H9 (cell line): ENCODE measurements at regions not wholly inside any gene's neighbourhood (a gene's known extent, or its start where the extent isn't known, plus 50 kb on each side); places are given as distances from the start of the nearest gene placed in this dataset.

Source experiments
- DNase-seq: peaks from one replicate; pipeline ENCODE4 v3.0.0-alpha.2; 2017
- H2AFZ ChIP-seq: one replicate; pipeline ENCODE4 v1.6.1; 2013; ENCODE audit warnings: mild to moderate bottlenecking, low read length, control low read depth, moderate library complexity
- H2AK5ac ChIP-seq: 2 replicates; pipeline ENCODE4 v1.6.1; 2013; ENCODE audit warnings: low read length, control low read depth, mixed read lengths; ENCODE audit not compliant: insufficient read length
- H2BK120ac ChIP-seq: one replicate; pipeline ENCODE4 v1.6.1; 2013; ENCODE audit warnings: low read depth, mild to moderate bottlenecking, low read length, control low read depth, inconsistent platforms; ENCODE audit not compliant: poor library complexity, severe bottlenecking
- H2BK12ac ChIP-seq: 2 replicates; pipeline ENCODE4 v1.6.1; 2013; ENCODE audit warnings: low read length, control low read depth, mixed read lengths, low read depth; ENCODE audit not compliant: insufficient read length
- H2BK15ac ChIP-seq: 2 replicates; pipeline ENCODE4 v1.6.1; 2013; ENCODE audit warnings: low read depth, low read length, control low read depth
- H2BK20ac ChIP-seq: one replicate; pipeline ENCODE4 v1.6.1; 2013; ENCODE audit warnings: low read depth, mild to moderate bottlenecking, low read length, control low read depth, inconsistent platforms; ENCODE audit not compliant: poor library complexity, severe bottlenecking
- H2BK5ac ChIP-seq: 2 replicates; pipeline ENCODE4 v1.6.1; 2013; ENCODE audit warnings: low read length, control low read depth, mixed read lengths; ENCODE audit not compliant: insufficient read length
- H3K14ac ChIP-seq: 2 replicates; pipeline ENCODE4 v1.6.1; 2013; ENCODE audit warnings: low read length, control low read depth; ENCODE audit not compliant: insufficient read depth
- H3K18ac ChIP-seq: 2 replicates; pipeline ENCODE4 v1.6.1; 2013; ENCODE audit warnings: low read depth, mild to moderate bottlenecking, mixed read lengths, low read length, control low read depth; ENCODE audit not compliant: insufficient read length
- H3K23ac ChIP-seq: 2 replicates; pipeline ENCODE4 v1.6.1; 2013; ENCODE audit warnings: low read length, control low read depth, mixed read lengths, low read depth; ENCODE audit not compliant: insufficient read length
- H3K23me2 ChIP-seq: 2 replicates; pipeline ENCODE4 v1.6.1; 2013; ENCODE audit warnings: low read depth, mild to moderate bottlenecking, mixed read lengths, low read length, control low read depth; ENCODE audit not compliant: insufficient read length, poor library complexity, severe bottlenecking
- H3K27ac ChIP-seq: 2 replicates; pipeline ENCODE4 v1.5.1; 2013; ENCODE audit warnings: low read length, control low read depth, mixed read lengths, low read depth; ENCODE audit not compliant: insufficient read length
- H3K27me3 ChIP-seq: 2 replicates; pipeline ENCODE4 v1.6.1; 2013; ENCODE audit warnings: low read length, control low read depth, inconsistent platforms; ENCODE audit not compliant: insufficient read depth
- H3K4ac ChIP-seq: 2 replicates; pipeline ENCODE4 v1.6.1; 2013; ENCODE audit warnings: low read depth, mild to moderate bottlenecking, control low read depth, inconsistent platforms, low read length, moderate library complexity
- H3K4me1 ChIP-seq: 2 replicates; pipeline ENCODE4 v1.6.1; 2013; ENCODE audit warnings: low read length, control low read depth, inconsistent platforms; ENCODE audit not compliant: insufficient read depth
- H3K4me2 ChIP-seq: 2 replicates; pipeline ENCODE4 v1.6.1; 2013; ENCODE audit warnings: low read length, control low read depth, mixed read lengths; ENCODE audit not compliant: insufficient read length, insufficient read depth
- H3K56ac ChIP-seq: 2 replicates; pipeline ENCODE4 v1.6.1; 2013; ENCODE audit warnings: low read depth, mild to moderate bottlenecking, mixed read lengths, low read length, control low read depth; ENCODE audit not compliant: insufficient read length
- H3K79me1 ChIP-seq: 2 replicates; pipeline ENCODE4 v1.6.1; 2013; ENCODE audit warnings: low read depth, mild to moderate bottlenecking, moderate library complexity, low read length, control low read depth, inconsistent platforms; ENCODE audit not compliant: insufficient read depth, poor library complexity, severe bottlenecking
- H3K79me2 ChIP-seq: 2 replicates; pipeline ENCODE4 v1.6.1; 2013; ENCODE audit warnings: low read length, control low read depth, inconsistent platforms; ENCODE audit not compliant: insufficient read depth
- H3K9ac ChIP-seq: 2 replicates; pipeline ENCODE4 v1.6.1; 2013; ENCODE audit warnings: low read length, control low read depth, mixed read lengths; ENCODE audit not compliant: insufficient read length; ENCODE audit errors: extremely low read depth
- H3K9me3 ChIP-seq: one replicate; pipeline ENCODE4 v1.6.1; 2013; ENCODE audit warnings: low read depth, low read length, inconsistent platforms; ENCODE audit not compliant: control insufficient read depth
- H3T11ph ChIP-seq: one replicate; pipeline ENCODE4 v1.6.1; 2013; ENCODE audit warnings: mild to moderate bottlenecking, low read length, control low read depth, inconsistent platforms
- H4K20me1 ChIP-seq: one replicate; pipeline ENCODE4 v1.6.1; 2013; ENCODE audit not compliant: control insufficient read depth, insufficient read length, insufficient read depth
- H4K5ac ChIP-seq: 2 replicates; pipeline ENCODE4 v1.6.1; 2013; ENCODE audit warnings: low read depth, mild to moderate bottlenecking, mixed read lengths, low read length, control low read depth; ENCODE audit not compliant: insufficient read length
- H4K8ac ChIP-seq: replicated peaks from 2 replicates; pipeline ENCODE4 v1.6.1; 2013; ENCODE audit warnings: low read length, control low read depth, mixed read lengths, low read depth; ENCODE audit not compliant: insufficient read length
- H4K91ac ChIP-seq: 2 replicates; pipeline ENCODE4 v1.6.1; 2013; ENCODE audit warnings: low read depth, mild to moderate bottlenecking, moderate library complexity, mixed read lengths, low read length, control low read depth; ENCODE audit not compliant: insufficient read length
- H3K27ac Mint-ChIP-seq, 3 experiments: 2 replicates in 2 of 3; 3 replicates in 1 of 3; pipeline ENCODE4 v1.8.0; 2020 to 2021; ENCODE audit warnings: mixed read lengths in 3 of 3, mild to moderate bottlenecking in 1 of 3, moderate library complexity in 1 of 3
- H3K27me3 Mint-ChIP-seq: 2 replicates; pipeline ENCODE4 v1.8.0; 2021; ENCODE audit warnings: low read depth, mild to moderate bottlenecking, moderate library complexity, mixed read lengths
- H3K36me3 Mint-ChIP-seq, 3 experiments: 2 replicates in 2 of 3; 3 replicates in 1 of 3; pipeline ENCODE4 v1.8.0; 2020 to 2021; ENCODE audit warnings: low read depth in 3 of 3, mixed read lengths in 3 of 3; ENCODE audit not compliant: insufficient read depth in 1 of 3
- H3K4me1 Mint-ChIP-seq, 2 experiments: 2 replicates each; pipeline ENCODE4 v1.8.0; 2020; ENCODE audit warnings: mixed read lengths in 2 of 2
- H3K4me3 Mint-ChIP-seq, 2 experiments: 2 replicates in 1 of 2; 3 replicates in 1 of 2; pipeline ENCODE4 v1.8.0; 2020 to 2021; ENCODE audit warnings: mild to moderate bottlenecking in 2 of 2, mixed read lengths in 2 of 2, moderate library complexity in 1 of 2
- H3K9me3 Mint-ChIP-seq, 2 experiments: 2 replicates in 1 of 2; 3 replicates in 1 of 2; pipeline ENCODE4 v1.8.0; 2020; ENCODE audit warnings: mild to moderate bottlenecking in 2 of 2, mixed read lengths in 2 of 2, moderate library complexity in 1 of 2
- CTCF ChIP-seq: fragments of 200-600 bp; sonication (generic); conservative IDR thresholded peaks from 3 replicates; pipeline ENCODE4 v1.8.0; 2021; ENCODE audit warnings: antibody characterized with exemption, mild to moderate bottlenecking
- WGBS: extraction: QIAGEN DNeasy Blood & Tissue Kit; methylation state at CpG from one replicate; pipeline ENCODE4 v1.1.7; 2013; ENCODE audit warnings: missing lambda C conversion rate, low lambda C conversion rate, mixed read lengths; ENCODE audit not compliant: insufficient read length; ENCODE audit errors: extremely low coverage; 5-methylcytosine and 5-hydroxymethylcytosine counted together

GRCh38 chr12:91845365-91845764 is 300.3 kb downstream of the BTG1 start:
- Histone ChIP-seq H3K79me2 (no peaks in the 10 kb centered on the region), H3K23ac (no peak overlapping the region), H2AFZ (no peak overlapping the region), H3K4me2 (no peak overlapping the region), H3K9me3 (no peaks in the 10 kb centered on the region), H3K27ac (no peak overlapping the region), H4K91ac (no peak overlapping the region), H2BK12ac (no peak overlapping the region), H3K18ac (no peak overlapping the region), H2BK120ac (no peak overlapping the region), H2AK5ac (no peak overlapping the region), H3K56ac (no peak overlapping the region), H2BK5ac (no peak overlapping the region), H4K8ac (no peak overlapping the region), H3K4ac (no peak overlapping the region), H3K4me1 (no peaks in the 10 kb centered on the region; the same call in 1 of the 2 replicates), H3T11ph (no peak overlapping the region), H3K9ac (no peak overlapping the region), H4K5ac (no peak overlapping the region), H3K14ac (no peak overlapping the region), H2BK20ac (no peak overlapping the region), H3K23me2 (no peaks in the 10 kb centered on the region), H3K27me3 (no peaks in the 10 kb centered on the region), H4K20me1 (no peaks in the 10 kb centered on the region), H2BK15ac (no peak overlapping the region), H3K79me1 (no peaks in the 10 kb centered on the region)
- H3K27me3 Mint-ChIP-seq, result no peaks in the 10 kb centered on the region
- H3K9me3 Mint-ChIP-seq, result peaks cover 4 to 6% of the 10 kb centered on the region in 2 experiments; a peak in 2 of 5 replicates
- TF ChIP-seq CTCF, result no peak
- WGBS, result no CpG with 5 or more reads among the region's 1 CpG
- H3K36me3 Mint-ChIP-seq, result no peaks in the 10 kb centered on the region; a peak in 1 of 7 replicates
- H3K27ac Mint-ChIP-seq, result no peak overlapping the region
- DNase-seq, result no peak
- no peak overlapping the region for H3K4me3 Mint-ChIP-seq
- no peaks in the 10 kb centered on the region for H3K4me1 Mint-ChIP-seq
